HG03175 (cell line): ENCODE measurements at regions not wholly inside any gene's neighbourhood (a gene's known extent, or its start where the extent isn't known, plus 50 kb on each side); places are given as distances from the start of the nearest gene placed in this dataset.

Experiments
- ATAC-seq: cut with Tn5 transposase; IDR thresholded peaks from one replicate; pipeline ENCODE4 v1.9.1; 2021; ENCODE audit warnings: mild to moderate bottlenecking, moderate library complexity; ENCODE audit not compliant: unreplicated experiment

- no peak for ATAC-seq
Measured at GRCh38 chr10:131424836-131425491, 113.4 kb upstream of the TCERG1L start.

DNA sequence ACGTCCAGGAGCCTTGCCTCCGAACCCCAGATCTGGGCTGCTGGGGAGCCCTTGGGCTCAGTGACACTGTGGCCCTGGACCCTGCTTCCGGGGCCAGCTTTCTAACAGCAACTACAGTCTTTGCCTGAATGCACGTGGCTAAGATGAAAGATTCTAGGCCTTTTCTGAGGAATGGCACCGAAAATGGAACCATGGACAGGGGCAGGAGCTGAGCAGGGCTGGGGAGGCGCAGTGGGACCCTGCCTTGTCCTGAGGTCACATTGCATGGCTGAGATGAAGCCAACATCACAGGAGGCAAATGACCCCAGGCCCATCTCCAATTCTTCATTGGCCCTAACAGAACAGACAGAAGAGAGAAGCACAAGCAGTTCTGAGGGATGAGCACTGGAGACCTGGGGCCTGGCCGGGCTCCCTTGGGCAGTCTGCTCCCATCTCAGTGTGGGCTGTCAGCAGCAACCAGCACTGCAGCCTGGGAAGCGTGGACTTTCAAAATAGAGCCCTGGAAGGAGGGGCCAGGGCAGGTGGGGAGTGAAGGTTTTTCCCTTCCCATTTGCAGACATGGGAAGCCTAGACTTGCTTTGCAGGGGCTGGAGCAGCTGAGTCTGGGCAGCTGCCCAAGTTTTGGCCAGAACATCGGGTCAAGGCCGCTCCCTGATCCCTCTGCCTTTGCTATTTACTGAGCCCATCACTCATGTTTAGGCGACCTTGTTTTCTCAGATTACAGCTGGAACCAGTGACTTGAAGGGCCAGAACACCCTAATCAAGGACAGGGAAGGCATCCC, 114.4 kb upstream of the TCERG1L start:
- no peak for ATAC-seq

- ATAC-seq: no peak
Measured at GRCh38 chr10:131426534-131426898, 115.0 kb upstream of the TCERG1L start.

- no peak for ATAC-seq
Measured at GRCh38 chr10:131427281-131427680, 115.8 kb upstream of the TCERG1L start.

DNA sequence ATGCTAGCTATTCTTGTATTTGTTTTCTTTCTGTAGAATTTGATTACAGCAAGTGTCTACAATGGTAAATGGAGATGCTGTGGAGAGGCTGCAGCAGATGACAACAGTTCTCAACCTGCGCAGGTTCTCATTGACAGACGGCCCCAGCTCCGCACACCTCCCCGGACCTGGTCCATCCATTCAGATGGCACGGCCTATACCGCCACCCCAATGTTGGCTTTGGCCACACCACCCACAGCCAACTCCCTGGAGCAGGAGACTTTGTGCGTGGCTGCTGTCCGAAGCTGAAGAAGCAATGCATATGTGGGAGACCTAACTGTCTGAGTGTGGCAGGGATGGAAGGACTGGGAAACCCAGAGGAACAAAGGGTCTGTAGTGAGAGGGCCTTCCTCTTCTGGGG, 116.4 kb upstream of the TCERG1L start:
- ATAC-seq: no peak

- no peak for ATAC-seq
Measured at GRCh38 chr10:131429141-131429540, 117.6 kb upstream of the TCERG1L start.

GRCh38 chr10:131429942-131430341, 118.4 kb upstream of the TCERG1L start:
- no peak for ATAC-seq

DNA sequence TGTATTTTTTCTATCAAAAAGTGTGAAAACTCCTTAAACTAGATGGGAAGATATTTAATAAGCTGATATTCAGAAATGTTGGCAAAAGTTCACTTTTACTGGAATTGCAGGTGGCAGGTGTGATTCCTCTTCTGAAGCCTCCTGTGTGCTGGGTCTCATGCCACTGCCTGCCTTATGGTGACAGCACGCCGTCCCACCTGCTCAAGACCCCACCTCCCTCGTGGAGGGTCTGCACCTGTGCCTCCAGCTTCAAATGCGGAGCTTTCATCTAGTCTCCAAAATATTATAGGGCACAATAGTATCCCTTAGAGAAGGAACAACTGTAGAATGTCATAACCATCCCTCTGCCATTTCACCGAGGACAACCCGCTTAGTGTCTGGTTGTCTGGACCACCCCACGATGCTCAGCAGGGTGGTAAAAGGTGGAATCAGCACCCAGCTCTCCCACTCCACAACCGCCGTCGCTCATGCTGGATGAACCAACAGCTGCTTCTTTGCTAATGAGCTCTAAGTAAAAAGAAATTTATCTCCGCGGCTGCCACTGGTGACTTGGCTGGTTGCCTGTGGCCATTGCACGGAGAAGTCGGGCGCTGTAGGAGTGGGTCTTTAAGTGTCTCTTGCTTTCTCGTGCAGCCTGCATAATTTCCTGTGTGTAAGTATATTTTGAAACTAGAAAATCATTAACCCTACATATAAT, 119.3 kb upstream of the TCERG1L start:
- ATAC-seq: no peak

DNA sequence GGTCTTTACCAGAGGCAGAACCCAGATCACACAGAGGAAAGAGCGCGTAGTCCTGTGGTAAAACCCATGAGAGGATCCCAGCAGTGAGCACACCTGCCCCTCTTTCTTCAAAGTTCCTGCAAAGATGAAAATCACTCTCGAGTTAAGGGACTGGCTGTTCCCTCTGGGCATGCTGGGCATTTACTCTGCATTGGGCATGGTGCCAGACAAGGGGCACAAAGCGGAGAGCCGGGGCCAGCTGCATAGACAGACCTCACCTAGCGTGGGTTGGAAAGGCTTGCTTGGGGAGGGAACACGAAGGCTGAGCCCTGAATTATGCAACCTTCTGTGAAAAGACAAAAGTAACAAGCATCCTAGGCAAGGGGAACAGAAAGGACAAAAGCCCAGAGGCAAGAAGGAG, 120.0 kb upstream of the TCERG1L start:
- no peak for ATAC-seq

DNA sequence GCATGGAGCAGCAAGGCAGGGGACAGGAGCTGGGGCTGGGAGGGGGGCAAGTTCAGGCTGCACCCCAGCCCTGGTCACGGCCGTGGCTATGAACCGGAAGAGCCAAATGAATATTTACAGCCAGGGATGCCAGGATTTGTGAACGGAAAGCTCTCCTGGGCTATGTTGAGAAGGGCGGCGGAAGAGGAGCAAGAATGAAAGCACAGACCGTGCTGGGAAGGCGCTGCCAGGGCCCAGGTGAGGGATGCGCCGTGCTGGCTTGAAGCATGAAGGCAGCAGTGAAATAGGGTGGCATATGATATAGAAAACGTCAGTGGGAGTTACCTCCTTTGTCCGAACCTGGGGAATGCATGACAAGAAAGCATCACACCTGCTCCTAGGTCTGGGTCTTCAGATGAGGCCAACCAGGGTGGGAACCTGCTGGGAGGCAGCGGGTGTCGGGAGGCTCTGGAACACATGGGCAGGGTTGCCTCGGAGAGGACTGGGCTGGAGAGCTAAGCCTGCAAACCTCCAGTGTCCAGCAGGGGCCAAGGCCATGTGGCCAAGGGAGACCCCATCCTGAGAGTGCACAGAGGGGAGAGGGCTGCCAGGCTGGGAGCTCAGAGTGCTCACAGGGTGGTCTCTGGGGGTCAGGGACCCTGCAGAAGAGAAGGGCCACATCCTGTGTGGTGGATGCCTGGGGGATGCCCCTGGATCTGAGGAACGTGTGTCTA, 120.6 kb upstream of the TCERG1L start:
- ATAC-seq: no peak

DNA sequence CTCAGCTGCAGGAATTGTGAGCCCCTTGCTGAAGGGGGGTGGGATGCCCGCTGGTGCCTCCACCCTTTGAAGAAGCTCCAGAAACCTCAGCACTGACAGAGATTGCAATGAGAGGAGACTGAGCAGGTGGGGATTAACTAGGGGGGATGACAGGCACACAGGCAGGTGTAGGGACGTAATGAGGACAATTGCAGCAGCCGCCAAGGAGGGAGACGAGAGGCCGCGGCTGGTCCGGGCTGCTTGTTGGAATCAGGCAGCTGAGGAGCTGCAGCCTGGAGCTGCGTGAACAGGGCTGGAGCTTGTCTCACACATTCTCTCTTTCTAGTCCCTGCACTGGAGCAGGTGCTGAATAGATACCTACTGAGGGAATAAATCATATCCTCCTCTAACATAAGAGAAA, 122.0 kb upstream of the TCERG1L start:
- ATAC-seq: no peak

GRCh38 chr10:131435232-131435631, 123.7 kb upstream of the TCERG1L start:
- no peak for ATAC-seq

DNA sequence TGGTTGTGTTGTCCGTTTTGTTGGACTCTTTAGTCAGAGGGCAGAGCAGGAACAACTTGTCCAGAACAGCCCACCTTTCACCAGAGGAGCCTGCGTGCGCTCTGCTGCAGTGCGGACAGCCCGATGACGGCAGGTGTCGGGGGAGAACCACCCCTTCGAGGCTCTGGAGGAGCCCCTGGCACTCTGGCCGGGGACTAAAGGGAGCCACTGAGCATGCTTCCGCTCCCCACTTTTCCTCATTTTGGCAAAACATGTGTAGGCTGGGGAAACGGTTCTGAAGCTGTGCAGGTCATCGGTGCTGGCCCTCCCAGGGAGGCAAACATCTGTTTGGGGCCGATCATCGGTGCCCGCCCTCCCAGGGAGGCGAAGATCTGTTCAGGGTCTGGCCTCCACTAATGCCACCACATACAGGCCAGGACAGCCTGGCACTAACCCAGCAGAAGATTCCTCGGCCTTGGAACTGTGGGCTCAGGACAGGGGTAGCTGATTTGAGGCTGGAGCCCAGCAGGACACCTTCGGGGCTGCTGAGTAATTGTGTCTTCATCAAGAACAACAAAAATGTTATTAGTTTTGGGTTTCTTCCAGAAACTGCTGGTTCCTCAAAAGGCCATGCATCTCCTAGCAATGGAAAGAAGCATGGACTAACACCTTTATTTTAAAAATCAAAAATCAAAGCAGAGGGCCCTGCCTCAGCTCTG, 124.4 kb upstream of the TCERG1L start:
- no peak for ATAC-seq

GRCh38 chr10:131436458-131436857, 124.9 kb upstream of the TCERG1L start:
- ATAC-seq: no peak

GRCh38 chr10:131437556-131438475, 126.3 kb upstream of the TCERG1L start:
- no peak for ATAC-seq

GRCh38 chr10:131438665-131439064, 127.1 kb upstream of the TCERG1L start:
- no peak for ATAC-seq

DNA sequence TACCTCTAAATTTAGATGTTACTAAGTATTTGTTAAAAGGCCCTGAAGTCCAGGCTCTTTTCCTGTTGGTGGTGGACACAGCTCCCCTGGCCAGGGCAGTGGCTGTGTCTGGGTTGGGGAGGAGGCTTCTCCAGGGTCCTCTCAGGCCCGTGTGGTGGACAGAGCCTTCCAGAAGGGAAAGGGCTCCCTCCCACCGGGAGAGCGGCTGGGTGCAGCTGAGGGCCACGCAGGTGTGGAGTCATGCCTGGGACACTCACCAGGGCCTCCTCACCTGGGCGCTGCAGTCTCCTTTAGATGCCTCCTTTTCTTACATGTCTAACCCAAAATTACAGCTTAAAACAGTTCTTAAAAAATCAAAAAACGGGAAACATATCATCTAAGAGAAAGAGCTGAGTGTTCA, 128.2 kb upstream of the TCERG1L start:
- no peak for ATAC-seq

DNA sequence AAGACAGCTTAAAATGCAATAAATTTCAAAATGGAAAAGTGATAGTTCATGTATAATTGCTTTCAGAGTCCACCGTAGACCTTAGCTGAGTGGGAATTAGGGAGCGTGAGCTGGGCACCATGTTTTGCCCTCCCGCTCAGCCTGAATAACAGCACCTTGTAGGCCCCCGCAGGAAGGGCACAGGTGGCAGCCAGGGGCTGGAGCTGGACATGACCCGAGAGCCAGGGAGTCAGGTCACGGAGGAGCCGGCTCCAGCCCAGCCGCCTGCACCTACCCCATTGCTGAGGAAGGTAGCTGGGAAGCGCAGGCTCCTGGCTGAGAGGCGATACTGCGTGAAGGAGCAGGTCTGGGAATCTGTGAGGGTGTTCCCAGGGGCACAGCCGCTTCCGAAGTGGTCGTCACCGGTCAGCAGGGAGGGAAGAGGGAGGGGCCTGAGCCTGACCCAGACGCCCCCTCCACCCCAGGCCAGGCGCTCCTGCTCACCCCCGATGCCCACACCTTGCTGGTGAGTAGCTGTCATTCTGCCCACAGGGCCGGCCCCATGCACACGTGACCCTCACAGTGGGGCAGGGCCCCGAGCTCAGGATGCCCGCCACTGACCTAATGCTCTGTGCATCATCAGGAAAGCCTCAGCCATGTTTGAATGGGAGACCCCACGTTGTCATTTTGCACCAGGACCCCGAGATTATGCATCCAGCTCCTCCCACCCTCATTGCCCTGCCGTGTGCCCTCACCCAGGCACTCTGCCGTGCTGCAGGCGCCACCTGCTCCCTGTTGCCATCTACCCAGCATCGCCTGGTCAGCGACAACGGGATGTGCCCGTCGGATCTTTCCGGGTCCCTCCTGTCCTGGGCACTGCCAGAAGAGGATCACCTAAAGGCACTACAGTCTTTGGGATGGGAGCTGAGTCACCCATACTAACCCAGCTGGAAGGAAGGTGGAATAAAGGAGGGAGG, 129.2 kb upstream of the TCERG1L start:
- no peak for ATAC-seq

DNA sequence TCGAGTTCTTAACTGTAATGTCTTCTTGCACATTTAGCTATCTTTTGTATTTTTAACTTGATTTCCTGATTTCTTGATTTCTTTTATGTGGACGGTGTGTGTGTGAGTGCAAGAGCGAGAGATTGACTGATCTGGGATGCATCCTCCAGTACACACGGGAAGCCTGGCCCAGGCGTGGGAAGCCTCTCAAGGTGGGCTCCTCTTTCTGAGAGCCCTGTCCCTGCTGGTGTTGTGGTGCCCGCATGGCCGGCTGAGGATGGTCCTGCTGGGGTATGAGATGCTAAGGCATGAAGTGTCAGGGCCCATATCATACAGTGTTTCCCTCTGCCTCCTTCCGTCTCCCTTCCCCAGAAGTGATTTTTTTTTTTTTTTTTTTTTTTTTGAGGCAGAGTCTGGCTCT, 130.8 kb upstream of the TCERG1L start:
- no peak for ATAC-seq
